COR-L47 (cell line): ENCODE measurements at regions not wholly inside any gene's neighbourhood (a gene's known extent, or its start where the extent isn't known, plus 50 kb on each side); places are given as distances from the start of the nearest gene placed in this dataset.

ENCODE experiments used
- DNase-seq: peaks from one replicate; lab custom pipeline; 2025; lab: John Stamatoyannopoulos, UW

- DNase-seq = no peak
Measured at GRCh38 chr4:158007566-158007965, 165.3 kb downstream of the GASK1B start.

- DNase-seq = no peak
Measured at GRCh38 chr4:158006990-158007389, 165.8 kb downstream of the GASK1B start.

GRCh38 chr4:158005021-158005420, 167.8 kb downstream of the GASK1B start:
- DNase-seq = no peak

GRCh38 chr4:158004101-158004500, 168.7 kb downstream of the GASK1B start:
- no peak for DNase-seq

- DNase-seq = no peak
Measured at GRCh38 chr4:158003212-158003611, 169.6 kb downstream of the GASK1B start.

- no peak for DNase-seq
Measured at GRCh38 chr4:158002173-158002572, 170.7 kb downstream of the GASK1B start.

- no peak for DNase-seq
Measured at GRCh38 chr4:158001756-158002155, 171.1 kb downstream of the GASK1B start.

GRCh38 chr4:157999723-158000122, 173.1 kb downstream of the GASK1B start:
- no peak for DNase-seq

- DNase-seq = no peak
Measured at GRCh38 chr4:157997296-157997695, 175.5 kb downstream of the GASK1B start.

- no peak for DNase-seq
Measured at GRCh38 chr4:157996061-157997028, 176.5 kb downstream of the GASK1B start.

GRCh38 chr4:157994863-157995262, 178.0 kb downstream of the GASK1B start:
- DNase-seq = no peak

GRCh38 chr4:157992948-157993839, 179.6 kb downstream of the GASK1B start:
- DNase-seq = no peak

- DNase-seq = peak; percentile 47
Measured at GRCh38 chr4:157992038-157992705, 180.7 kb downstream of the GASK1B start.

- DNase-seq = no peak
Measured at GRCh38 chr4:157988641-157989040, 184.2 kb downstream of the GASK1B start.

GRCh38 chr4:157984285-157984911, 188.4 kb downstream of the GASK1B start:
- no peak for DNase-seq

GRCh38 chr4:157983300-157983699, 189.5 kb downstream of the GASK1B start:
- no peak for DNase-seq

- no peak for DNase-seq
Measured at GRCh38 chr4:157980158-157980557, 192.7 kb downstream of the GASK1B start.

- peak; percentile 90 for DNase-seq
Measured at GRCh38 chr4:157978680-157979361, 194.0 kb downstream of the GASK1B start.

- DNase-seq = no peak
Measured at GRCh38 chr4:157977086-157977485, 195.7 kb downstream of the GASK1B start.

- DNase-seq = no peak
Measured at GRCh38 chr4:157973297-157973696, 199.5 kb downstream of the GASK1B start.

- DNase-seq = no peak
Measured at GRCh38 chr4:157964463-157964862, 208.4 kb downstream of the GASK1B start.
